ENCODE measurements at regions not wholly inside any gene's neighbourhood (a gene's known extent, or its start where the extent isn't known, plus 50 kb on each side); places are given as distances from the start of the nearest gene placed in this dataset.

- TF ChIP-seq CTCF (IDR thresholded peaks at IDR 0.05; ENCODE audit: control extremely low read depth, extremely low read depth) = no peak
- no peak overlapping the region for H3K27ac ChIP-seq (ENCODE audit: low read depth in 1 of 2, low read length in 1 of 2)
- no peaks in the 10 kb centered on the region for H3K36me3 ChIP-seq (ENCODE audit: control insufficient read depth in 4 of 4, insufficient read depth in 4 of 4, low read length in 4 of 4)
- no peak overlapping the region for H3K4me3 ChIP-seq
- no peak overlapping the region for H3K9ac ChIP-seq (ENCODE audit: insufficient read depth in 1 of 2, low read length in 2 of 2)
- no peaks in the 10 kb centered on the region for H3K4me1 ChIP-seq (ENCODE audit: control insufficient read depth in 5 of 5, insufficient read depth in 5 of 5, low read length in 5 of 5)
- WGBS, 2 donors = 71 to 83% methylated on average over 1 of the region's 1 CpG
- no peaks in the 10 kb centered on the region for H3K27me3 ChIP-seq (ENCODE audit: control insufficient read depth in 3 of 3, insufficient read depth in 3 of 3, low read length in 2 of 3)
- ATAC-seq (ENCODE audit: insufficient read depth, low FRiP score) (no peak), DNase-seq (no peak)
- H3K9me3 ChIP-seq (ENCODE audit: control insufficient read depth in 4 of 4, insufficient read depth in 3 of 4, low read length in 3 of 4) = peaks cover 0 to 4% (median 0%) of the 10 kb centered on the region in 4 donors
Observed at GRCh38 chr12:33828326-33828725, 194.0 kb upstream of the ALG10 start.

- H3K9ac ChIP-seq (ENCODE audit: insufficient read depth in 1 of 2, low read length in 2 of 2) = no peak overlapping the region
- DNase-seq (no peak), ATAC-seq (ENCODE audit: insufficient read depth, low FRiP score) (no peak)
- H3K36me3 ChIP-seq (ENCODE audit: control insufficient read depth in 4 of 4, insufficient read depth in 4 of 4, low read length in 4 of 4) = no peaks in the 10 kb centered on the region
- TF ChIP-seq CTCF (IDR thresholded peaks at IDR 0.05; ENCODE audit: control extremely low read depth, extremely low read depth) = no peak
- 83 to 86% methylated on average over 2 of the region's 2 CpGs for WGBS, 2 donors
- no peak overlapping the region for H3K27ac ChIP-seq (ENCODE audit: low read depth in 1 of 2, low read length in 1 of 2)
- no peak overlapping the region for H3K4me3 ChIP-seq
- H3K9me3 ChIP-seq (ENCODE audit: control insufficient read depth in 4 of 4, insufficient read depth in 3 of 4, low read length in 3 of 4) = peaks cover 0 to 4% (median 0%) of the 10 kb centered on the region in 4 donors
- no peaks in the 10 kb centered on the region for H3K27me3 ChIP-seq (ENCODE audit: control insufficient read depth in 3 of 3, insufficient read depth in 3 of 3, low read length in 2 of 3)
- no peaks in the 10 kb centered on the region for H3K4me1 ChIP-seq (ENCODE audit: control insufficient read depth in 5 of 5, insufficient read depth in 5 of 5, low read length in 5 of 5)
Observed at GRCh38 chr12:33830070-33830469, 192.2 kb upstream of the ALG10 start.

GRCh38 chr12:33832900-33833299, 189.4 kb upstream of the ALG10 start:
- no peaks in the 10 kb centered on the region for H3K27me3 ChIP-seq (ENCODE audit: control insufficient read depth in 3 of 3, insufficient read depth in 3 of 3, low read length in 2 of 3)
- H3K27ac ChIP-seq (ENCODE audit: low read depth in 1 of 2, low read length in 1 of 2) = no peak overlapping the region
- DNase-seq = no peak
- H3K9ac ChIP-seq (ENCODE audit: insufficient read depth in 1 of 2, low read length in 2 of 2) = no peak overlapping the region
- ATAC-seq (ENCODE audit: insufficient read depth, low FRiP score) = no peak
- WGBS, 2 donors = 69 to 71% methylated on average over 3 of the region's 3 CpGs
- H3K4me3 ChIP-seq = no peak overlapping the region
- TF ChIP-seq CTCF (IDR thresholded peaks at IDR 0.05; ENCODE audit: control extremely low read depth, extremely low read depth) = no peak
- H3K4me1 ChIP-seq (ENCODE audit: control insufficient read depth in 5 of 5, insufficient read depth in 5 of 5, low read length in 5 of 5) = no peaks in the 10 kb centered on the region
- H3K9me3 ChIP-seq (ENCODE audit: control insufficient read depth in 4 of 4, insufficient read depth in 3 of 4, low read length in 3 of 4) = peaks cover 0 to 9% (median 0%) of the 10 kb centered on the region in 4 donors
- no peaks in the 10 kb centered on the region for H3K36me3 ChIP-seq (ENCODE audit: control insufficient read depth in 4 of 4, insufficient read depth in 4 of 4, low read length in 4 of 4)

- Histone ChIP-seq H3K9ac (ENCODE audit: insufficient read depth in 1 of 2, low read length in 2 of 2) (no peak overlapping the region), H3K27me3 (ENCODE audit: control insufficient read depth in 3 of 3, insufficient read depth in 3 of 3, low read length in 2 of 3) (no peaks in the 10 kb centered on the region), H3K27ac (ENCODE audit: low read depth in 1 of 2, low read length in 1 of 2) (no peak overlapping the region), H3K9me3 (ENCODE audit: control insufficient read depth in 4 of 4, insufficient read depth in 3 of 4, low read length in 3 of 4) (peaks cover 0 to 8% (median 0%) of the 10 kb centered on the region in 4 donors), H3K36me3 (ENCODE audit: control insufficient read depth in 4 of 4, insufficient read depth in 4 of 4, low read length in 4 of 4) (no peaks in the 10 kb centered on the region), H3K4me1 (ENCODE audit: control insufficient read depth in 5 of 5, insufficient read depth in 5 of 5, low read length in 5 of 5) (no peaks in the 10 kb centered on the region), H3K4me3 (no peak overlapping the region)
- ATAC-seq (ENCODE audit: insufficient read depth, low FRiP score) = no peak
- WGBS, 2 donors = 89 to 93% methylated on average over 1 of the region's 1 CpG
- no peak for TF ChIP-seq CTCF (IDR thresholded peaks at IDR 0.05; ENCODE audit: control extremely low read depth, extremely low read depth)
- no peak for DNase-seq
Observed at GRCh38 chr12:33834672-33835071, 187.6 kb upstream of the ALG10 start.

Data from lung (tissue), 11 donors.